MCF 10A (cell line): ENCODE measurements at regions not wholly inside any gene's neighbourhood (a gene's known extent, or its start where the extent isn't known, plus 50 kb on each side); places are given as distances from the start of the nearest gene placed in this dataset.

ENCODE experiments used
- BruUV-seq: library from RNA; stranded (reverse); fragments of 400-500 nt; replicated peaks from 2 replicates; lab custom pipeline; 2021; lab: Mats Ljungman, UMichigan
- CTCF ChIA-PET: fragments of 300-600 bp; sonication (Branson Sonifier 250); formaldehyde crosslinking; extraction: SDS; loops from one replicate; lab custom pipeline; 2021; ENCODE audit warnings: antibody characterized with exemption, inconsistent platforms; lab: Yijun Ruan, JAX
- POLR2A ChIA-PET: fragments of 300-600, 350-650 bp; sonication (Branson Sonifier 250); formaldehyde crosslinking; extraction: SDS; loops from one replicate; lab custom pipeline; 2020; ENCODE audit warnings: antibody characterized with exemption, inconsistent platforms; lab: Yijun Ruan, JAX
- DNase-seq: peaks from one replicate; pipeline ENCODE4 v3.0.0-alpha.2; 2018; ENCODE audit not compliant: unreplicated experiment
- H3K27ac Mint-ChIP-seq: one replicate; pipeline ENCODE4 v1.8.0; 2022; ENCODE audit warnings: mild to moderate bottlenecking, low read depth, mixed read lengths; ENCODE audit not compliant: unreplicated experiment
- H3K27me3 Mint-ChIP-seq: one replicate; pipeline ENCODE4 v1.8.0; 2022; ENCODE audit warnings: mixed read lengths; ENCODE audit not compliant: insufficient read depth, unreplicated experiment
- H3K36me3 Mint-ChIP-seq: one replicate; pipeline ENCODE4 v1.8.0; 2022; ENCODE audit warnings: mild to moderate bottlenecking, moderate library complexity, mixed read lengths; ENCODE audit not compliant: insufficient read depth, unreplicated experiment
- H3K4me1 Mint-ChIP-seq: one replicate; pipeline ENCODE4 v1.8.0; 2022; ENCODE audit warnings: mixed read lengths; ENCODE audit not compliant: insufficient read depth, unreplicated experiment
- H3K4me3 Mint-ChIP-seq: one replicate; pipeline ENCODE4 v1.8.0; 2022; ENCODE audit warnings: mild to moderate bottlenecking, moderate library complexity, mixed read lengths; ENCODE audit not compliant: unreplicated experiment
- H3K9me3 Mint-ChIP-seq: one replicate; pipeline ENCODE4 v1.8.0; 2022; ENCODE audit warnings: mixed read lengths; ENCODE audit not compliant: unreplicated experiment
- intact Hi-C: fragments of 100-400 bp; cut with micrococcal nuclease; formaldehyde crosslinking; loops from 2 replicates; pipeline ENCODE4 v1.14.1; 2022
- TF ChIP-seq, protein P1 (sequence below): fragments of 200-600 bp; IDR thresholded peaks from one replicate; pipeline ENCODE4 v1.8.0; 2022; ENCODE audit warnings: antibody characterized with exemption, mild to moderate bottlenecking; ENCODE audit not compliant: unreplicated experiment

DNA sequence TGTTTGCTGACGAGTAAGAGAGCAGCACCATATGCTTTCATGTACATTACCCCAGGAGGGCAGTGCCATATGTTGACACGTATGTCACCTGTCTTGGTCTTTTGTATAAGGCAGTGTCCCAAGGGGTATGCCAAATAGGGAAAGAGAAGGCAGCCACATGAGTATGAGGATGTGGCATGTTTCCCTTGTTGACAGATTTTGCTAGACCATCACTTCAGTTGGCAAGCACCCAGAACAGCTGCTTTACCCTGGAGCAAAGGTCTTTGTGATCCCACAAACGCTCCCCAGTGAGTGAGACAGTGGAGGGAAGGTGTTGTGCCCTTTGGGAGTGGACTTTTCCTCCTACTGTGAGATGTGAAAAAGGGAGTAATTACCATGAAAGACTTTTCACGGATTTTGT lies 350.1 kb downstream of the ETV1 start:
- DNase-seq = no peak
- TF ChIP-seq, protein P1, sequence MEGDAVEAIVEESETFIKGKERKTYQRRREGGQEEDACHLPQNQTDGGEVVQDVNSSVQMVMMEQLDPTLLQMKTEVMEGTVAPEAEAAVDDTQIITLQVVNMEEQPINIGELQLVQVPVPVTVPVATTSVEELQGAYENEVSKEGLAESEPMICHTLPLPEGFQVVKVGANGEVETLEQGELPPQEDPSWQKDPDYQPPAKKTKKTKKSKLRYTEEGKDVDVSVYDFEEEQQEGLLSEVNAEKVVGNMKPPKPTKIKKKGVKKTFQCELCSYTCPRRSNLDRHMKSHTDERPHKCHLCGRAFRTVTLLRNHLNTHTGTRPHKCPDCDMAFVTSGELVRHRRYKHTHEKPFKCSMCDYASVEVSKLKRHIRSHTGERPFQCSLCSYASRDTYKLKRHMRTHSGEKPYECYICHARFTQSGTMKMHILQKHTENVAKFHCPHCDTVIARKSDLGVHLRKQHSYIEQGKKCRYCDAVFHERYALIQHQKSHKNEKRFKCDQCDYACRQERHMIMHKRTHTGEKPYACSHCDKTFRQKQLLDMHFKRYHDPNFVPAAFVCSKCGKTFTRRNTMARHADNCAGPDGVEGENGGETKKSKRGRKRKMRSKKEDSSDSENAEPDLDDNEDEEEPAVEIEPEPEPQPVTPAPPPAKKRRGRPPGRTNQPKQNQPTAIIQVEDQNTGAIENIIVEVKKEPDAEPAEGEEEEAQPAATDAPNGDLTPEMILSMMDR = no peak
- Mint-ChIP-seq H3K27ac (no peak overlapping the region), H3K36me3 (no peaks in the 10 kb centered on the region), H3K27me3 (no peaks in the 10 kb centered on the region), H3K4me1 (peaks cover 15% of the 10 kb centered on the region), H3K9me3 (peaks cover 8% of the 10 kb centered on the region), H3K4me3 (no peak overlapping the region)
- POLR2A ChIA-PET = no interaction called here
- intact Hi-C loops = no loop called here
- BruUV-seq = no TSS peak
- CTCF ChIA-PET = no interaction called here

- peaks cover 15% of the 10 kb centered on the region for H3K4me1 Mint-ChIP-seq
- no peak overlapping the region for H3K27ac Mint-ChIP-seq
- H3K4me3 Mint-ChIP-seq = no peak overlapping the region
- POLR2A ChIA-PET = no interaction called here
- no peaks in the 10 kb centered on the region for H3K27me3 Mint-ChIP-seq
- intact Hi-C loops = no loop called here
- peaks cover 8% of the 10 kb centered on the region for H3K9me3 Mint-ChIP-seq
- peak; percentile 59 for DNase-seq
- CTCF ChIA-PET = no interaction called here
- BruUV-seq = no TSS peak
- no peaks in the 10 kb centered on the region for H3K36me3 Mint-ChIP-seq
- TF ChIP-seq, protein P1 = no peak
Measured at GRCh38 chr7:13641714-13642113, 347.8 kb downstream of the ETV1 start.

DNA sequence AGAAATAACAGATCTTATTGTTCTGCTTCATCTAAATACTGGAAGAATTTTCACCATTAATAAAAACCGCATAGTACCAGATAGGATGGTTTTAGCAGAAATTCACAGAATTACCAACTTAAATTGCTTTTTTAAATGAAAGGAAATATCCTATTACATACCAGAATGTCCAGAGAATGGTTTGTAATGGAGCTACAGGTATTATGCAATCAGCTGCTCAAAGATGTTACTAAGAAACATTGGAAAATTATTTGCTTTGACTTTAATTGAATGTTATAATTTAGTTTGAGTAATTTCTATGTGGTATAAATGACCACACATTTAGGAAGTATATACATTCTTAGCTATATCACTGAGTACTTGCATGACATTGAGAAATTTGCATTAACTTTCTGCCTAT lies 338.3 kb downstream of the ETV1 start:
- H3K4me1 Mint-ChIP-seq = no peaks in the 10 kb centered on the region
- TF ChIP-seq, protein P1 = no peak
- POLR2A ChIA-PET = no interaction called here
- H3K4me3 Mint-ChIP-seq = no peak overlapping the region
- intact Hi-C loops = no loop called here
- DNase-seq = no peak
- no peaks in the 10 kb centered on the region for H3K36me3 Mint-ChIP-seq
- no peaks in the 10 kb centered on the region for H3K9me3 Mint-ChIP-seq
- no peaks in the 10 kb centered on the region for H3K27me3 Mint-ChIP-seq
- no TSS peak for BruUV-seq
- CTCF ChIA-PET = no interaction called here
- H3K27ac Mint-ChIP-seq = no peak overlapping the region

DNA sequence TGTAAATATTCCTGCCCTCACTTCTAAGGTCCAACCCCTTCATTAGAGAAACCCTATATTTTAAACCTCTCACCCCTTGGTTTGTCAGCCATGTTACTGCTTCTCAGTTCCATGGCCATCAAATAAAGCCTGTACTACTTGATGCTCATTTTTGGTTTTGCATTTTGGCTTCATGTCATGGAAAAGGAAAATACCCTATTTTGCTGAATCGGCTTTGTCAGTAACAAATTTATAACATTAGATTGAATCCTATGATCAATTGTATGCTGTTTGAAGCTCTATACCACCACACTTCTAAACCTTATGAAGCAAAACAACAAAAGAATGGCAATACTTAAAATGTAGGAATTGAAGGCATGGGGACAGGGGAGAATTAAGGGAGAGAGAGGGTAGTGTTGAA lies 333.1 kb downstream of the ETV1 start:
- ChIA-PET POLR2A (no interaction called here), CTCF (interaction anchor here (0.6 to 1.0 kb wide), 3 partner anchors 131 to 810 kb away, joined by 3 to 4 read pairs (median 3); no protein-coding TSS in a partner anchor)
- no TSS peak for BruUV-seq
- no peak for DNase-seq
- Mint-ChIP-seq H3K4me3 (no peak overlapping the region), H3K9me3 (no peaks in the 10 kb centered on the region), H3K4me1 (no peaks in the 10 kb centered on the region), H3K27ac (no peak overlapping the region), H3K36me3 (peaks cover 6% of the 10 kb centered on the region), H3K27me3 (no peaks in the 10 kb centered on the region)
- TF ChIP-seq, protein P1 = no peak
- intact Hi-C loops = no loop called here
